Right atrium auricular region (tissue), 2 donors: ENCODE measurements at regions not wholly inside any gene's neighbourhood (a gene's known extent, or its start where the extent isn't known, plus 50 kb on each side); places are given as distances from the start of the nearest gene placed in this dataset.

Experiments used
- DNase-seq: peaks from one replicate; pipeline ENCODE4 v3.0.0-alpha.2; 2019; ENCODE audit warnings: low spot score
- H3K27ac ChIP-seq, 2 donors: fragments of 200-600 bp; sonication (generic); 1 replicate in 1 of 2; 2 replicates in 1 of 2; pipeline ENCODE4 v1.5.1; 2016 to 2019
- H3K27me3 ChIP-seq, 2 donors: fragments of 200-600 bp; sonication (generic); one replicate each; pipeline versions ENCODE4 v1.5.1 to v1.6.0; 2017 to 2019
- H3K36me3 ChIP-seq: fragments of 200-600 bp; sonication (generic); one replicate; pipeline ENCODE4 v1.5.1; 2016
- H3K4me1 ChIP-seq, 2 donors: fragments of 200-600 bp; sonication (generic); one replicate each; pipeline versions ENCODE4 v1.5.1 to v1.6.0; 2017 to 2019
- H3K4me3 ChIP-seq, 2 donors: fragments of 200-600 bp; sonication (generic); 1 replicate in 1 of 2; 2 replicates in 1 of 2; pipeline ENCODE4 v1.5.1; 2017 to 2019; ENCODE audit warnings: mild to moderate bottlenecking in 1 of 2, moderate library complexity in 1 of 2
- H3K9me3 ChIP-seq, 2 donors: fragments of 200-600 bp; sonication (generic); one replicate each; pipeline ENCODE4 v1.5.1; 2019
- TF ChIP-seq, protein P1 (sequence below), 2 donors: fragments of 200-600 bp; sonication (generic); IDR thresholded peaks; one replicate each; pipeline ENCODE4 v1.5.1; 2019; ENCODE audit warnings: antibody characterized with exemption in 2 of 2

DNA sequence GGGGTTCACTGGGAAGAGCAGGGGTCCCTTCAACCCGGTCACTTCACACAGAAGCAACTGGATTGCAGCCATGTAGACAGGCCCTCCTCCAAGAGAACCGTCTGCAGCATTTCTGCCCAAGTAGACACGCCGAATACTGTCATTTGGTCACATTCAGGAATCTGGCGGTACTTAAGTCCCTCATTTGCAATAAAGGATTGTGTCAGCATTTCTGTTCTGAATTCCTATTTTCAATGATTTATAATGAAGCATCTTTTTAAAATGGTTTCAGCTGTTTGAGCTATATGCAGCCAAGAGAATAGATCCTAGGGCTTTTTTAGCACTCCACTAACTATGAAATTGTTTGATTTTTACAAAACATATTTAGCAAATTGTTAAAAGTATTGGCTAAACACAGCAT is 143.5 kb upstream of the SOX1 start:
- Histone ChIP-seq H3K27me3 (no peaks in the 10 kb centered on the region), H3K27ac (no peak overlapping the region), H3K9me3 (no peaks in the 10 kb centered on the region), H3K36me3 (no peaks in the 10 kb centered on the region), H3K4me1 (no peaks in the 10 kb centered on the region), H3K4me3 (no peak overlapping the region)
- TF ChIP-seq, protein P1, sequence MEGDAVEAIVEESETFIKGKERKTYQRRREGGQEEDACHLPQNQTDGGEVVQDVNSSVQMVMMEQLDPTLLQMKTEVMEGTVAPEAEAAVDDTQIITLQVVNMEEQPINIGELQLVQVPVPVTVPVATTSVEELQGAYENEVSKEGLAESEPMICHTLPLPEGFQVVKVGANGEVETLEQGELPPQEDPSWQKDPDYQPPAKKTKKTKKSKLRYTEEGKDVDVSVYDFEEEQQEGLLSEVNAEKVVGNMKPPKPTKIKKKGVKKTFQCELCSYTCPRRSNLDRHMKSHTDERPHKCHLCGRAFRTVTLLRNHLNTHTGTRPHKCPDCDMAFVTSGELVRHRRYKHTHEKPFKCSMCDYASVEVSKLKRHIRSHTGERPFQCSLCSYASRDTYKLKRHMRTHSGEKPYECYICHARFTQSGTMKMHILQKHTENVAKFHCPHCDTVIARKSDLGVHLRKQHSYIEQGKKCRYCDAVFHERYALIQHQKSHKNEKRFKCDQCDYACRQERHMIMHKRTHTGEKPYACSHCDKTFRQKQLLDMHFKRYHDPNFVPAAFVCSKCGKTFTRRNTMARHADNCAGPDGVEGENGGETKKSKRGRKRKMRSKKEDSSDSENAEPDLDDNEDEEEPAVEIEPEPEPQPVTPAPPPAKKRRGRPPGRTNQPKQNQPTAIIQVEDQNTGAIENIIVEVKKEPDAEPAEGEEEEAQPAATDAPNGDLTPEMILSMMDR (IDR thresholded peaks at IDR 0.05) = no peak
- no peak for DNase-seq

DNA sequence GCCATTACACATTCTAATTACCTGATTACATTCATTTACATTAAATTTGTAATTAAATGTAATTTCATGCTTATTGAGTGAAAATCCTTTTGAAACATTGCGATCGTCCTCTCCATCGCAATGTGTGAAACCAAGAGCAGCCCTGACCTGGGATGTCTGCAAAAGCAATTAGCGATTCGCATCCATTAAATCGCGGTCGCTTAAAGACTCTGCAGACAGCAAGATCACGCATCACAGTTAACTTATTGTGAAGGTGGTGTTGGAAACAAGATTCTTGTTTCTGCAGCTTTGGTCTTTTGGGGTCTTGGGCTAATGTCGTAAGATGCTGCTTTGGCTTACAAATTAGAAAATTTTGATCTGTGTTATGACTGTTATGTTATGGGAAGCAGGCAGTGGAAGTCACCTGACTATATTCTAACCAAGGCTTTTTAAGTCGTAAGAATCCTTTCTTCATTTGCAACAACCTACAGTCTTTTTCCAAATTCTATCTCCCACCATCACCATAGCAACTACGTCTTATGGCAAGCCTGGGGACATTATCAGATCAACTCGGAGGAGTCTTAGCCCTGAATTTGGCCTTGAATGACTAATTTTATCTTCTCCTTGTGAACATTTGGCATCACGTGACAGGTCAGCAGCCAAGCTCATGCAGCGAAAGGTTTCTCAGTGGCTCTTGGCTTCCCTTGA is 142.8 kb upstream of the SOX1 start:
- Histone ChIP-seq H3K9me3 (no peaks in the 10 kb centered on the region), H3K36me3 (no peaks in the 10 kb centered on the region), H3K4me1 (no peaks in the 10 kb centered on the region), H3K27me3 (no peaks in the 10 kb centered on the region), H3K4me3 (no peak overlapping the region), H3K27ac (no peak overlapping the region)
- no peak for DNase-seq
- TF ChIP-seq, protein P1 (IDR thresholded peaks at IDR 0.05) = no peak

GRCh38 chr13:111924678-111925075 is 142.3 kb upstream of the SOX1 start:
- Histone ChIP-seq H3K4me3 (no peak overlapping the region), H3K9me3 (no peaks in the 10 kb centered on the region), H3K4me1 (no peaks in the 10 kb centered on the region), H3K27me3 (no peaks in the 10 kb centered on the region), H3K36me3 (no peaks in the 10 kb centered on the region), H3K27ac (no peak overlapping the region)
- no peak for DNase-seq
- TF ChIP-seq, protein P1 (IDR thresholded peaks at IDR 0.05) = no peak

DNA sequence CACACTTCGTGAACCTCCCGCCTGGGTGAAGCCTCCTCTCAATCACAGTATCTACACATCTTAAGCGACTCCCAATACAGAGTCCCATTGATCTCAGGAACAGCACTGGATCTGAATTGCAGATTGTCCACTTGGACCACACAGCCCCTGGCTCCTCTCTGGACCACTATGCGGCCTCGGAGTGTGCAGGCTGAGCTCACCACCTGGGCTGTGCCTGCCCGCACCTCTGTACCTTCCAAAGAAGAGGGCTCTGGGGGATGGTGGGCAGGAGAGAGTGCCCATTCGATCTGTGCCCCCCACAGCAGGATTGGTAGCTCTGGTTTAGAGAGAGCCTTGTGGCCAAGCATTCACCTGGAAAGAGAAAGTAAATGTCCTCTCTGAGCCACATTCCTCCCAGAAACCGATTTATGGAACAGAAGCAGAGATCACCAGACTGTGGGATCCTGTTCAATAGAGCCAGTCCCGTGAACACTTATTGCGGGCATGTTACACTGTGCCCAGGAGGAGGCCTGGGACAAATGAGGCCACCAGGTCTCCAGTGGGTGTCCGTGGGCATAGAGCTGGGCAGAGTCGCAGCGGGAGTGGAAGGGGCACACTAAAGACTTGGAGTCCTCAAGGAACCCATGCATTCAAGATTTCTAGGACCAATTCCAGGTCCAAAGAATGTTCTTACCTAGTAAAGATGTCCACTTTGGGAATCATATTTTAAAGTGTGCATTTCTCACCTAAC is 141.6 kb upstream of the SOX1 start:
- H3K4me3 ChIP-seq = no peak overlapping the region
- TF ChIP-seq, protein P1 (IDR thresholded peaks at IDR 0.05) = no peak

DNA sequence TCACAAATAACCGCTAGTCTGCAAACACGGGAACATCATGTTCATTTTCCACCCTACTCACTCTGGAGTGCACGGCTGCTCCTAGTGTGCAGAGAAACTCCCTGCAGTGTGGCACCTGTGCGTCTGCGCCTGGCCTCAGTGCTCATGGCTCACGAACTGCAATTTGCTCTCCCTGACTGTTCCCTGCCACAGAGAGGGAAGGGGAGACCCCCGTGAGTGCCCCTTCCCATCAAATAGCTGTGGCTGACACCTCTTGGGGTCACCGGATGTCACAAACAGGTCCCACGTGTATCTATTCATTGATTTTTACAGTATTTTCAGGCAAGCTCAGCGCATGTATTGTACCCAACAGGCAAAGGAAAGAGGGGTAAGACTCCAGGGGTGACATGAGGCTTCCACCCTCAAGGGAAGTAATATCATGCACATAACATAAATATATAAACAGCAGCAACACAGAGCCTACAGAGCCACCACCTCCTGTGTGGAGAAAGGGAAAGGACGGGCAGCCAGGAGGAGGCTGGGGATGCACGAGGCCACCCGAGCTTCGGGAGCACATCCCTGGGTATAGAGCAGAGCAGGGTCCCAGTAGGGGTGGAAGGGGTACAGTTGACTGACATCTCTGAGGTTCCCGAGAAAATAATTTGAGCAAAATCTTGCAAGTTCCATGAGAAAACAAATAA is 140.3 kb upstream of the SOX1 start:
- TF ChIP-seq, protein P1 (IDR thresholded peaks at IDR 0.05) = no peak

More for the DNA sequence above, 141.6 kb upstream of the SOX1 start:
- DNase-seq = no peak
- H3K36me3 ChIP-seq = no peaks in the 10 kb centered on the region
- no peak overlapping the region for H3K27ac ChIP-seq
- H3K9me3 ChIP-seq = no peaks in the 10 kb centered on the region
- no peaks in the 10 kb centered on the region for H3K4me1 ChIP-seq
- H3K27me3 ChIP-seq = no peaks in the 10 kb centered on the region

More for the DNA sequence above, 140.3 kb upstream of the SOX1 start:
- H3K36me3 ChIP-seq = no peaks in the 10 kb centered on the region
- H3K27ac ChIP-seq = no peak overlapping the region
- no peaks in the 10 kb centered on the region for H3K27me3 ChIP-seq
- no peak overlapping the region for H3K4me3 ChIP-seq
- H3K9me3 ChIP-seq = peaks cover 0 to 8% of the 10 kb centered on the region in 2 donors
- DNase-seq = no peak
- H3K4me1 ChIP-seq = no peaks in the 10 kb centered on the region
